ENCODE measurements at regions not wholly inside any gene's neighbourhood (a gene's known extent, or its start where the extent isn't known, plus 50 kb on each side); places are given as distances from the start of the nearest gene placed in this dataset.

DNA sequence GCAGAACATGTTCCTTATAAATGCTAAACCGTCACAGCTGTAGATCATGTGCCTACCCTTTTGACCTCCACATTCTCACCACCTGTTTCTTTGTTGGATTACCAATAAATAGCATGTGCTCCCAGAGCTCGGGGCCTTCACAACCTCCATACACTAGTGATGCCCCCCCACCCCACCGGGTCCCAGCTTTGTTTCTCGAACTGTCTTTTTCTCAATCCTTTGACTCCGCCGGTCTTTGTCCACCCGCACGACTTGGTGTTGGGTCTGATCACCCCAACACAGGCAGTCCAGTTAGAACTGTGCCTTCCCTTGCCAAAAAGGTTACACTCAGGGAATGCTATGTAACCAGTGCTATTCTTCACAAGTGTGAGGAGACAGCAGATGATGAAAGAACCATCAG is 485.9 kb upstream of the C9orf72 start:
- TF ChIP-seq, protein P1, sequence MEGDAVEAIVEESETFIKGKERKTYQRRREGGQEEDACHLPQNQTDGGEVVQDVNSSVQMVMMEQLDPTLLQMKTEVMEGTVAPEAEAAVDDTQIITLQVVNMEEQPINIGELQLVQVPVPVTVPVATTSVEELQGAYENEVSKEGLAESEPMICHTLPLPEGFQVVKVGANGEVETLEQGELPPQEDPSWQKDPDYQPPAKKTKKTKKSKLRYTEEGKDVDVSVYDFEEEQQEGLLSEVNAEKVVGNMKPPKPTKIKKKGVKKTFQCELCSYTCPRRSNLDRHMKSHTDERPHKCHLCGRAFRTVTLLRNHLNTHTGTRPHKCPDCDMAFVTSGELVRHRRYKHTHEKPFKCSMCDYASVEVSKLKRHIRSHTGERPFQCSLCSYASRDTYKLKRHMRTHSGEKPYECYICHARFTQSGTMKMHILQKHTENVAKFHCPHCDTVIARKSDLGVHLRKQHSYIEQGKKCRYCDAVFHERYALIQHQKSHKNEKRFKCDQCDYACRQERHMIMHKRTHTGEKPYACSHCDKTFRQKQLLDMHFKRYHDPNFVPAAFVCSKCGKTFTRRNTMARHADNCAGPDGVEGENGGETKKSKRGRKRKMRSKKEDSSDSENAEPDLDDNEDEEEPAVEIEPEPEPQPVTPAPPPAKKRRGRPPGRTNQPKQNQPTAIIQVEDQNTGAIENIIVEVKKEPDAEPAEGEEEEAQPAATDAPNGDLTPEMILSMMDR (IDR thresholded peaks at IDR 0.05): no peak
- ATAC-seq: no peak
- no peak for DNase-seq
- Histone ChIP-seq H3K4me1 (no peaks in the 10 kb centered on the region), H3K9me3 (peaks cover 0 to 18% (median 0%) of the 10 kb centered on the region in 11 donors), H3K27me3 (peaks cover 0 to 2% (median 0%) of the 10 kb centered on the region in 7 donors), H3K36me3 (no peaks in the 10 kb centered on the region), H3K27ac (no peak overlapping the region), H3K4me3 (no peak overlapping the region)
- WGBS, 2 donors: 91 to 94% methylated on average over 8 of the region's 8 CpGs
- intact Hi-C loops (cut with DNase I): loop anchor here in 2 of 10 donors (10.0 kb wide), 2 partner anchors 84 to 1124 kb away; no protein-coding TSS in a partner anchor

DNA sequence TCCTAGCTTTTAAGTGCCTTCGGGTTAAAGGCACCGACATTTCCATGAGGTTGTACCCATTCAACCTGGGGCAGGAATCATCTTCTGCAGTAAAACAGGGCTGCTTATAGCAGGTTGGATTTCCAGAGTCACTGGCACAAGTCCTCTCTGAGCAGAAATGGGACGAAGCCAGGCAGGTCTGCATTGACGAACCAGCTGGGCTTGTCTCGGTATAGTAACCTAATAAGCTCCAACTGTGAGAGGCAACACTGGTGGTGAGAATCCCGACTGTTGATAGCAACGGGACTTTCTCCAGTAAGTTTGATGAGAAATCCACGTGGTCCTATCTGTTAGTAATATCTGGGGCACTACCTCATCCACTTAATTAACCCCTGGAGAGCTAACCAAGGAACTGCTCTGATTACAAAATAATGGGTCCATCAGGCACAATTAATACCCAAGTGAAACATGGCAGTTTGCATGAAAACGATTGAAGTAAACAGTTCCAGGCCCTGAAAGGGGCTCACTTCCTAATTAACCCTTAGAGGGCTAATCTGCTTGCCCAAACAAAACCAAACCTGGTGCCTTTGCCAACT is 491.0 kb upstream of the C9orf72 start:
- H3K4me3 ChIP-seq: no peak overlapping the region
- ATAC-seq (no peak), DNase-seq (no peak)
- H3K36me3 ChIP-seq: no peaks in the 10 kb centered on the region
- peaks cover 0 to 1% (median 0%) of the 10 kb centered on the region in 11 donors for H3K9me3 ChIP-seq
- H3K27ac ChIP-seq: no peak overlapping the region
- peaks cover 0 to 7% (median 0%) of the 10 kb centered on the region in 7 donors for H3K27me3 ChIP-seq
- TF ChIP-seq, protein P1 (IDR thresholded peaks at IDR 0.05): no peak
- intact Hi-C loops (cut with DNase I): no loop called here
- 47 to 56% methylated on average over 9 of the region's 9 CpGs for WGBS, 2 donors
- H3K4me1 ChIP-seq: no peaks in the 10 kb centered on the region

DNA sequence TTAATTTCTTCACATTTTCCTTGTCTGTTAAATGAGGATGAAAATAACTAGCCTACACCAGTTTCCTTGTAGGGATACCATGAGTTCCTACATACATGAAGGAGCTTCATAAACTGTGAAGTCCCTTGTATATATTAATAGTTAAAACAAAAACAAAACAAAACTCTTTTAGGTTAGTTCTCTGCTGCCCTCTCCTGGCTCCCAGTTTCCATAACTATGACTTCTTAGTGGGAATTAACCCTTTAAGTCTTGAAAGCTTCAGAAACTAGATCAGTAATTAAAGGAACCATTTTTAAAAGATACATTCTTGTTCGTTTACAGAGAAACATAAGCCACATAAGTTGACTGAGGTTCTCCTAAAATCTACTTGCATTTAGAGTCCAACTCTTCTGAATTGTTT is 500.0 kb upstream of the C9orf72 start:
- peak in 1 of 2 donors; percentile 14 for DNase-seq
- WGBS, 2 donors: 3 to 20% methylated on average over 1 of the region's 1 CpG
- H3K27ac ChIP-seq: no peak overlapping the region
- no peak overlapping the region for H3K4me3 ChIP-seq
- TF ChIP-seq, protein P1 (IDR thresholded peaks at IDR 0.05): peak in 8 of 9 donors; percentile 15 to 64 (median 48)
- H3K9me3 ChIP-seq: no peaks in the 10 kb centered on the region
- intact Hi-C loops (cut with DNase I): loop anchor here in 7 of 10 donors (2.0 to 10.0 kb wide), 5 partner anchors 46 to 346 kb away; no protein-coding TSS in a partner anchor
- H3K27me3 ChIP-seq: no peaks in the 10 kb centered on the region
- no peak for ATAC-seq
- H3K36me3 ChIP-seq: no peaks in the 10 kb centered on the region
- no peaks in the 10 kb centered on the region for H3K4me1 ChIP-seq

DNA sequence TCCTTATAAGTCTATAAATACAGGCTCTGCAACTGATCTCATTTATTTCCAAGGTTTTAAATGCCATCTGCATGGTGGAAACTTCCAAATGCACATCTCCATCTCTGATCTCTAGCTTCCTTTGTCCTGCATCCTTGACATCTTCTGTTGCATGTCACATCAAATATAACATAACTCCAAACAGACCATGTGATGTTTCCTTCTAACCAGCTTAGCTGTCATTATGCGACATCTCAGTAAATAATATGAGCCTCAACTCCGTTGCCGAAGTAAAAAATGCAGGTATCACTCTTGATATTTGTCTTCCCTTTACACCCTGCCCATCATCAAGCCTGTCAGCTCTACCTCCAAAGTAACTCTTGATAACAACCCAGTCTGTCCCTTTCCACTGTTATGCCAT is 506.4 kb upstream of the C9orf72 start:
- Histone ChIP-seq H3K4me1 (no peaks in the 10 kb centered on the region), H3K36me3 (no peaks in the 10 kb centered on the region), H3K4me3 (no peak overlapping the region), H3K27ac (no peak overlapping the region), H3K9me3 (no peaks in the 10 kb centered on the region), H3K27me3 (no peaks in the 10 kb centered on the region)
- ATAC-seq (no peak), DNase-seq (no peak)
- intact Hi-C loops (cut with DNase I): loop anchor here in 2 of 10 donors (10.0 kb wide), 2 partner anchors 45 to 335 kb away; no protein-coding TSS in a partner anchor
- 85 to 86% methylated on average over 3 of the region's 3 CpGs for WGBS, 2 donors
- TF ChIP-seq, protein P1 (IDR thresholded peaks at IDR 0.05): no peak
